Loucy (cell line): ENCODE measurements at regions not wholly inside any gene's neighbourhood (a gene's known extent, or its start where the extent isn't known, plus 50 kb on each side); places are given as distances from the start of the nearest gene placed in this dataset.

Experiments
- H2AFZ ChIP-seq: fragments of 200-600 bp; sonication (generic); 2 replicates; pipeline ENCODE4 v1.6.0; 2016; ENCODE audit warnings: antibody characterized with exemption, mild to moderate bottlenecking, low read length, moderate library complexity
- H3F3A ChIP-seq: fragments of 200-600 bp; 2 replicates; pipeline ENCODE4 v1.6.0; 2016; ENCODE audit warnings: antibody characterized with exemption, low read depth, mild to moderate bottlenecking
- H3K27me3 ChIP-seq: fragments of 200-600 bp; sonication (generic); 2 replicates; pipeline ENCODE4 v1.6.1; 2014; ENCODE audit warnings: low read length, mild to moderate bottlenecking; ENCODE audit not compliant: insufficient read depth, poor library complexity, severe bottlenecking
- H3K36me3 ChIP-seq: fragments of 200-600 bp; sonication (generic); 2 replicates; pipeline ENCODE4 v1.6.1; 2016; ENCODE audit warnings: low read length; ENCODE audit not compliant: insufficient read depth
- H3K4me1 ChIP-seq: fragments of 200-600 bp; sonication (generic); 2 replicates; pipeline ENCODE4 v1.5.1; 2014; ENCODE audit warnings: low read length, mild to moderate bottlenecking; ENCODE audit not compliant: insufficient read depth, poor library complexity, severe bottlenecking
- H3K4me2 ChIP-seq: fragments of 200-600 bp; sonication (generic); 2 replicates; pipeline ENCODE4 v1.6.0; 2014; ENCODE audit warnings: antibody characterized with exemption, low read length, low read depth, mild to moderate bottlenecking; ENCODE audit not compliant: poor library complexity, severe bottlenecking
- H3K4me3 ChIP-seq: fragments of 200-600 bp; sonication (generic); 2 replicates; pipeline ENCODE4 v1.5.1; 2014; ENCODE audit warnings: low read length, mild to moderate bottlenecking, mixed read lengths; ENCODE audit not compliant: poor library complexity, severe bottlenecking
- H3K79me2 ChIP-seq: fragments of 200-600 bp; sonication (generic); 2 replicates; pipeline ENCODE4 v1.6.1; 2014; ENCODE audit warnings: low read length; ENCODE audit not compliant: insufficient read depth
- H3K9ac ChIP-seq: fragments of 200-600 bp; sonication (generic); 2 replicates; pipeline ENCODE4 v1.6.0; 2014; ENCODE audit warnings: mild to moderate bottlenecking, low read depth, low read length, moderate library complexity; ENCODE audit not compliant: poor library complexity, severe bottlenecking
- H3K9me2 ChIP-seq: fragments of 200-600 bp; sonication (generic); replicated peaks from 2 replicates; pipeline ENCODE4 v1.6.1; 2016; ENCODE audit warnings: low read depth, low read length, mixed read lengths
- H3K9me3 ChIP-seq: fragments of 200-600 bp; sonication (generic); 2 replicates; pipeline ENCODE4 v1.6.1; 2014; ENCODE audit warnings: mild to moderate bottlenecking, antibody characterized with exemption, low read length, low read depth; ENCODE audit not compliant: insufficient read depth
- H4K20me1 ChIP-seq: fragments of 200-600 bp; sonication (generic); 2 replicates; pipeline ENCODE4 v1.6.0; 2014; ENCODE audit warnings: antibody characterized with exemption, low read length, mild to moderate bottlenecking; ENCODE audit not compliant: insufficient read depth, poor library complexity, severe bottlenecking
- EZH2phosphoT487 ChIP-seq: fragments of 200-600 bp; IDR thresholded peaks from 2 replicates; pipeline ENCODE4 v1.6.1; 2018; ENCODE audit warnings: antibody characterized with exemption, mild to moderate bottlenecking, moderate library complexity, borderline replicate concordance
- TF ChIP-seq, protein P1 (sequence below): fragments of 200-600 bp; sonication (generic); conservative IDR thresholded peaks from 2 replicates; pipeline ENCODE4 v1.5.1; 2014; ENCODE audit warnings: mild to moderate bottlenecking, antibody characterized with exemption, low read length

DNA sequence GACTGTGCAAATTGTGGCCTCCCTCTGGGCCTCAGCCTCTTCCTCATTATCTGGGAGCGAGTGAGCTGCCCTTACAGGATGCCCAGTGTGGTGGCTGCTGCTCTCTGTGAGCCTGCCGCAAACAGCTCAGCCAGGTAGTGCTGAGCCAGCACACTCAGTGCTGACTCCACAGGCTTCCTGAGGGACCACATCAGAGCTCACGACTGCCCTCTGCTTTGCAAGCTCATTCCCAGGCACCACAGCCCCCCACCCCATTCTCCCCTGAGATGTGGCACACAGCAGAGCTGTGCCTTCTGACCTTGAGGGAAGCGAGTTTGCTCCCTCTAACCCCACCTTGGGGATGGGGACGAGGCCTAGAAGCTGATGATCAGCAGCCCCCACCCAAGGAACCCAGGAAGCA lies 230.5 kb upstream of the PPP2R2D start:
- Histone ChIP-seq H2AFZ (no peak overlapping the region), H3K9me3 (peaks cover 5% of the 10 kb centered on the region; the same call in 1 of the 2 replicates), H3K9ac (no peak overlapping the region), H4K20me1 (no peaks in the 10 kb centered on the region), H3K79me2 (no peaks in the 10 kb centered on the region), H3K4me1 (no peaks in the 10 kb centered on the region), H3K4me3 (no peak overlapping the region), H3F3A (no peaks in the 10 kb centered on the region), H3K4me2 (no peak overlapping the region), H3K9me2 (no peaks in the 10 kb centered on the region), H3K36me3 (no peaks in the 10 kb centered on the region), H3K27me3 (no peaks in the 10 kb centered on the region)
- TF ChIP-seq EZH2phosphoT487 = no peak
- TF ChIP-seq, protein P1, sequence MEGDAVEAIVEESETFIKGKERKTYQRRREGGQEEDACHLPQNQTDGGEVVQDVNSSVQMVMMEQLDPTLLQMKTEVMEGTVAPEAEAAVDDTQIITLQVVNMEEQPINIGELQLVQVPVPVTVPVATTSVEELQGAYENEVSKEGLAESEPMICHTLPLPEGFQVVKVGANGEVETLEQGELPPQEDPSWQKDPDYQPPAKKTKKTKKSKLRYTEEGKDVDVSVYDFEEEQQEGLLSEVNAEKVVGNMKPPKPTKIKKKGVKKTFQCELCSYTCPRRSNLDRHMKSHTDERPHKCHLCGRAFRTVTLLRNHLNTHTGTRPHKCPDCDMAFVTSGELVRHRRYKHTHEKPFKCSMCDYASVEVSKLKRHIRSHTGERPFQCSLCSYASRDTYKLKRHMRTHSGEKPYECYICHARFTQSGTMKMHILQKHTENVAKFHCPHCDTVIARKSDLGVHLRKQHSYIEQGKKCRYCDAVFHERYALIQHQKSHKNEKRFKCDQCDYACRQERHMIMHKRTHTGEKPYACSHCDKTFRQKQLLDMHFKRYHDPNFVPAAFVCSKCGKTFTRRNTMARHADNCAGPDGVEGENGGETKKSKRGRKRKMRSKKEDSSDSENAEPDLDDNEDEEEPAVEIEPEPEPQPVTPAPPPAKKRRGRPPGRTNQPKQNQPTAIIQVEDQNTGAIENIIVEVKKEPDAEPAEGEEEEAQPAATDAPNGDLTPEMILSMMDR = no peak

DNA sequence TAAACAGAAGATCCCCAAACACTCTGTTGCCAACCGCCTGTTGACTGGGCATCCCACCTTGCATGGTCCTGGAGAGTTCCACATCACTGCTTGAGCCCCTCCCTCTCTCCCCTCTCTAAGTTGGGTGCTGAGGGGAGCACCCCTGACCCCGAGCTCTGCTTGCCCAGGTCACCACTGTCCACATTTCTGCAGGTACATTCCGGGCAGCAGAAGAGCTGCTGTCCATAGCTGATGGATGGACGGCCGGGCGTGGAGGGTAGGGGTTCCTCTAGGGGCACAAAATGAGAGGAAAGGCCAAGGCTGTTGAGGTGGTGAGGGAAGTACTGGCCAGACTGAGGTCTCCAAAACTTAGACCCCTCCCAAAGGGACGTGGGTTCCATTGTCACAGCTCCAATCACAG lies 227.4 kb upstream of the PPP2R2D start:
- no peaks in the 10 kb centered on the region for H4K20me1 ChIP-seq
- no peak overlapping the region for H3K9ac ChIP-seq
- H3K4me3 ChIP-seq = no peak overlapping the region
- H3K36me3 ChIP-seq = no peaks in the 10 kb centered on the region
- H3K9me3 ChIP-seq = peaks cover 5% of the 10 kb centered on the region; the same call in 1 of the 2 replicates
- no peak overlapping the region for H2AFZ ChIP-seq
- no peak overlapping the region for H3K4me2 ChIP-seq
- H3K9me2 ChIP-seq = no peaks in the 10 kb centered on the region
- TF ChIP-seq EZH2phosphoT487 = no peak
- TF ChIP-seq, protein P1 = no peak
- H3K79me2 ChIP-seq = no peaks in the 10 kb centered on the region
- H3K27me3 ChIP-seq = no peaks in the 10 kb centered on the region
- H3K4me1 ChIP-seq = no peaks in the 10 kb centered on the region
- H3F3A ChIP-seq = no peaks in the 10 kb centered on the region

DNA sequence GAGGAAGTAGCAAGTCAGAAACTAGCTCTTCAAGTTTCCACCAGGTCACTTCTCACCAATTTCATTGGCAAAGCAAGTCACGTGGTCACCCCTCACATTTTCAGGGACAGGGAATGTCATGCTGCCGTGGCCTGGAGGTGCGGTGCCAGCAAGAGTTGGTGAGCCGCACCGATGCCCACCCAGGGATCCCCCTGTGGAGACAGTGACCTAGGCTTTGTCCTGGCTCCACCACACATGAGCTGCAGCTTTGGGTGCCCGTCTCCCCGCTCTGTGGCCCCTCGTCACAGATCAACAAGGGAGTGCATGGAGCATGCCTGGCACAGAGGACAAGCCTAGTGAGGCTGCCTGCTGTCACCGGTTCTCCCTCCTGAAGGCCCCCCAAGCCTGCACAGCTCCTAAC lies 226.7 kb upstream of the PPP2R2D start:
- Histone ChIP-seq H3K4me1 (no peaks in the 10 kb centered on the region), H3K9ac (no peak overlapping the region), H3K9me2 (no peaks in the 10 kb centered on the region), H3K4me2 (no peak overlapping the region), H3K36me3 (no peaks in the 10 kb centered on the region), H4K20me1 (no peaks in the 10 kb centered on the region), H3K4me3 (no peak overlapping the region), H3K27me3 (no peaks in the 10 kb centered on the region), H2AFZ (no peak overlapping the region), H3K79me2 (no peaks in the 10 kb centered on the region), H3F3A (no peaks in the 10 kb centered on the region), H3K9me3 (peaks cover 5% of the 10 kb centered on the region; the same call in 1 of the 2 replicates)
- TF ChIP-seq EZH2phosphoT487 = no peak
- TF ChIP-seq, protein P1 = no peak
